ENCODE measurements at regions not wholly inside any gene's neighbourhood (a gene's known extent, or its start where the extent isn't known, plus 50 kb on each side); places are given as distances from the start of the nearest gene placed in this dataset.
"Not testable (repeated sequence)": the region's sequence is repeated elsewhere in the genome, so short reads cannot be mapped to it uniquely, and the experiment has no call there.

DNA sequence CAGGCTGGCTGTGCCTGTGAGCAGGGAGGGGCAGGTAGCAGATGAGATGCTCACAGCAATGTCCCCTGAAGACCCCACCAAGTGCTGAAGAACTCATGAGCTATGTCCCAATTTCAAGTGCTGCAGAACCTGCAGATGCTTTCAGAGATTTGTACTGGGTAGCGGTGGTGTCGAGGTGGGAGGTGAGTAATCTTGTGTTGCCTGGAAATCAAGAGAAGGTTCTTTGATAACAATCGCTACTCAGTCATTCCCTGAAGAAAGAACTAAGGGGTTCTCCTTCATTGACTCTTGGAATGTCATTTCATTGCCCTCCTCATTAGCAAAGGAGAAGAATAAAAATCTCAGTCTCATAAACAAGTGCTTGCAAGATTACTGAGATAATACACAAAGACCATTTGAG is 246.4 kb downstream of the EMX2 start:
- no peak for DNase-seq (ENCODE audit: low spot score)

DNA sequence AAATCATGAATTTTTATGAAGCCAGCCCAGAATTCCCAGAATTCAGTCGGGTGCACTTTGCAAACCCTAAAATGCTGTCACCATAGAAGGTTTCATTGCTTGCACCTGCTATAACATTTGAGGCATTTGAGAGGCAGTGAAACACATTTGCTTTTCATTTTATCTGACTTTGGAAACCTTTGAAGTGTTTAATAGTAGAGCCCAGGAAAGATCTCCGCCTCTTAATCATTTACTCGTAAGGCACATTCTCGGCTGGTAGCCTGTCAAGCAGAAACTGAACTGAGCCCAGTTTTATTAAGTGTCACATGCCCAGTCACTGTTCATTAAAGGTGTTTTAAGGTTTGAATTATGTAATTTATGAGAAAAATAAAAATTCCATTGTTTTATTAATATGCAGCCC is 247.6 kb downstream of the EMX2 start:
- no peak for DNase-seq (ENCODE audit: low spot score)

DNA sequence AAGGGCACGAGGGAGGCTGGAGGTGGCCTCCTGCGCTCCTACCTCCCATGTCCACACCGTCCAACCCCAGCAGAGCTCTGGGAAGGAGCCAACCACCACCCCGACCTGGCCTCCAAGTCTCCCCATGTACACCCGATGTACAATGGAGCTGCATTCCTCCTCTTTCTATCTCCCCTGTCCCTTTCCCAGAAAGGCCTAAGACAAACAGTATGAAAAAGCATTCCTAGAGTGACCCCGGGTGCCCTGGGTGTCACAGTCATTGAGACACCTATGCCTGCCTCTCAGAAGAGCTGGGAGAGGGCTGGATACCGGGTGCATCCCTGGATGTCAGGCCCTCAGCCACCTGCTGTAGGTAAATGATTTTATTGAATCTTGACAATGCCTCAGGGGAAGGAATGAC is 248.1 kb downstream of the EMX2 start:
- DNase-seq (ENCODE audit: low spot score): no peak

DNA sequence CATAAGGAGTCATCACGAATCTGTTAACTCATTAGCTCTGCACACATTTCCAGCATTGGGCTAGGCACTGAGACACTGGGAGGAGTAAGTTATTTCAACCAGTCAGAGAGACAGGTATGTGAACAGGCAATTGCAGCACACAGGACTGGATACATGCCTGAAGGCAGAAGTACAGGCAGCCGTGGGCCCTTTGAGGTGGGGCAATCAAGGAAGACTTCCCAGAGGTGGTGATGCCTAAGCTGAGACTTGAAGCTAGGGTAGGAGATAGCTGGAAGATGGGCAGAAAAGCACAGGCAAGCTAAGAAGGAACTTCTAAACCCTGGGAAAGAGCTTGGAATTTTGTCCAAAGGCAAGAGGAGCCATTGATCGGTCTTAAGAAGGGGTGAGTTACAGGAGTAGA is 249.7 kb downstream of the EMX2 start:
- no peak for DNase-seq (ENCODE audit: low spot score)

DNA sequence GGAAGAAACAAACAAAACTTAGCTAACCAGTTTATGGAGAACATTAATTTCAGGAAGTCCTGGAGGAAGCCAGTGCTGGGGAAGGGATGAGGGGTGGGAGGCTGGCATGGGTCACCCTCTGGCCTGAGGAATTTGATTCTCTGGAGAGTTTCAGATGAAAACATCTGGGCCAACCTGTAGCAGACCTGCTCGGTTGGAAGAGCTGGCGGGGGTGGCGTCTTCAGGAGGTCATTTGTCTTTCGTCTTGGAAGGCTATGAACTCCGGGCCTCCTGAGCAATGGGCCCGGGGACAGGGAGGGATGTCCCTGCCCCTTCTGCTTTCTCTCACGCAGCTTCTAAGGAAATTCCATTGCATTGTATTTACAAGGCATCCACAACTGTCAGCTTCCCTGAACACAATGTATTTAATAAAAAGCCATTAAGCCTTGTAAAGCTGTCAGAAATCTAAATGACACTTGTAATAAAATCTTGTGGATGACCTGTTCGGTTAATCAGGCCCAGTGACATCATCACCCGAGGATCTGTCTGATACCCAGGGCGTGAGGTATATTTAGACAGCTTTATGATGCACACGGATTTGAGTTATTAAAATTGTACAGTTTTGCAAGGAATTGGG is 250.5 kb downstream of the RAB11FIP2 start:
- DNase-seq (ENCODE audit: low spot score): peak; percentile 6

DNA sequence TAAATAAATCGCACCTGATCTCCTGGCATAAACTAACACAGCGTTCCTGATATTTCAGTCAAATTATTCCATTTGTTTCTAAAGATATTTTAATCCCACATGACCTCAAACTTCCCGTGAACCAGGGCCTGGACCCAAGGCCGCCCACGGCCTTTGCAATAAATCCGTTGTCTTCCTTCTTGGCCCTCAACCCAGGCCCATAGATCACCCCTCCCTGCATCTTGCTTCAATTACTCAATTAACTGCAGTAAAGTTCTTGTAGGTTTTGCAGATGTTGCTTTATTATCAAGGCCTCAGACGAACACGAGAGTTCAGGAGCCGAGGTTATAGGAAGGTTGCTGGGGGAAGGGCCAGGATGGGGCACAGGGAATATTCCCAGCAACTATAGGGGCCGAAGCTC is 249.4 kb downstream of the RAB11FIP2 start:
- no peak for DNase-seq (ENCODE audit: low spot score)

DNA sequence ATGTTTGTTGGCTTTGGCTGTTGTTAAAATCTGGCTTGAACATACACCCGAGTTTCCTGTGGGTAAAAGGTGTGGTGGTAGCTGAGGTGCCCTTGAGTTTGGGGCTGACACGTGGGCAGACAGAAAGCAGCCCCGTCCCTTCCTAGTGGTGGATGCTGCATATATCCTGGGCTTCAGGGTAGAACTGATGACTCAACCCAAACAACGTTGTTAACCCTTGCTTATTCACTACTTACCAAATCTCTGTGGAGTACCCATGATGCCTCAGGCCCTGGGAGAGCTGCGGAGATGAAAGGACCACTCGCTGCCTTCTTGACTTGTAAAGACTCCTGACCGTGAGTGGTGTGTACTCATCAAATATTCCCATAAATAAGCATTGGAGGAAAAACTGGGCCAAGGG is 245.1 kb downstream of the RAB11FIP2 start:
- no peak for DNase-seq (ENCODE audit: low spot score)

DNA sequence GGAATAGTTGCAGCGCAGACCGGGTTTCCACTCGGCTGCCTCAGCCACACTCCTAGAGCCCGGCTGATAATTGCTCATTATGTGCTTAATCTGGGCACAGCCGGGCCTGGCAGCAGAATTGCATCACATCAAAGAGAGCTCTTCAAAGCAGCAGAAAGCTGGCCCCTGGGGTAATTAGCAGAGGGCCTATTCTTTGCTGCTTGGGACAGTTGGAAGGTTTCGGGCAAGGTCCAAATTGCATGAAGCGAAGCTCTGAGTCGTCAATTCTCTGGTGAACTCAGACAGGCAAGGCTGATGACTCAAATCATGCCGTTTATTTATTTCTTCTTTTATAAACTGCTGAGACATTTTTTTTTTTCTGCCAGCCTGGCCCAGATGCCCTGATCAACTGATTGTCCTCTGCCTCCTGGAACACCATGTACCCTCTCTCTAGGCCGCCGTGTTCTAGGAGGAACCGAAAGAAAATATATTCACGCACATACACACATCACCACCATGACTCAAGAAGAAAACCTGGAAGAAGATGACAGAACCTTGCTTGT is 242.2 kb downstream of the RAB11FIP2 start:
- DNase-seq (ENCODE audit: low spot score): no peak

DNA sequence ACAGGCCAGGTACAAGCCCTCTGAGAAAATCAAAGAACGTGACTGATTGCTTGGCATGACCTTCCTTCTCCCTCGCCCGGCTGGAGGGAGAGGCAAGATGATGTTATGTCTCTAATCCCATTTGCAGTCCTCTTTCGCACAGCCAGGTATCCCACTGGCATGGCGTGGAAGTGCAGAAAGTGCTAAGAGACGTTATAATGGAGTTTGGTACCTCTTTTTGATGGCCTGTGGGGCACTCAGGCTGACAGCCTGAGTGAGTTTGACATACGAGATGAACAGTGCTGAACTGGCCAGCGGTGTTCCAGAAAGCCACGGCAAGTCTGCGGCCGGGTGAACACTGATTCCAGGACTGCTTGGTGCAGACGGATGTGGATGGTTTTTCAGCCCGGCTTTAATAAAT is 241.6 kb downstream of the RAB11FIP2 start:
- DNase-seq (ENCODE audit: low spot score): no peak

DNA sequence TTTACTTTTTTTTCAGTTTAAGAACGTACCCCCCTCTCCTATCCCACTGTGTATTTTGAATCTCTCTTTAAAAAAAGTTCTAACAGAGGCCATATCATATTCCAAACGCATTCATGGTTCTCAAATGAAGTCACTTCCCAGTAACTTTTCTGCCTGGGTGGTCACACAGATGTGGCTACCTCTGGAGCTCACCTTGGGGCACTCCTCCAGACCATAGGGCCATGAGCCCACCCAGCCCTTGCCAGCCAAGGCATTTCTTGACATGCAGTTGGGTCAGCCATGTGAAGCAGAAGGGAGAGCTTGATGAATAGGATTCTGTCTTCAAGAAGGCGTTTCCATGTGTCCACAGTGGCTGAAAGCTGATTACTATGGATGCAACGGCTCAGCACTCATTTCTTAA is 239.3 kb downstream of the RAB11FIP2 start:
- DNase-seq (ENCODE audit: low spot score): no peak

DNA sequence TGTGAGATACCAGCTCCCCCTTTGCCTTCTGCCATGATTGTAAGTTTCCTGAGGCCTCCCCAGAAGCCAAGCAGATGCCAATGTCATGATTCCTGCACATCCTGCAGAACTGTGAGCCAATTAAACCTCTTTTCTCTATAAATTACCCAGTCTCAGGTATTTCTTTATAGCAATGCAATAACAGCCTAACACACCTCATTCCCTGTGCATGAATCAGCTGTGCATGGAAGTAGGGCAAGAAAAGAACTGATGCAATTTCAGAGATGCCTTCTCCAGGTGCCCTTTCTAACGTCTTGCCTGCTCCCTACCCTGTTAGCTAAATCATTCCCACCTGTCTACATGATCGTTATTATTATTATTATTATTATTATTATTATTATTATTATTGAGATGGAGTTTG is 230.9 kb downstream of the RAB11FIP2 start:
- DNase-seq (ENCODE audit: low spot score): not testable (repeated sequence)

DNA sequence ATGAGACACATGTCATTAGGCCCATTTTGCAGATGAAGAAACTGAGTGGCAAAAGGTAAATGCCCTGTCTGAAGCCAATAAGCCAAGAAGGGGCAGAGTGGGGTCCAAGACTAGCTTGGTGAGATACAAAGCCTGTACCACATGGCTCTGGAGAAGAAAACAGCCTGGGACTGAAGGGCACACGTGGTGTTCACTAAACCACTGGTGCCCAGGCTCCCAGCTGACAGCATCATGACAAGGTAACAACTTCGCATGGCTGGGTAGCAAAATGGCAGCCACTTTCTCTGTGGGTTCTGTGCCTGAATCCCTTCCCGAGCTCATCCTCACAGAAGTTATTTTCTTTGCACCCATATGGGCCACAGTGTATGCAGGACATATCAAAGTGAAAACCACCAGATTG is 229.6 kb downstream of the RAB11FIP2 start:
- no peak for DNase-seq (ENCODE audit: low spot score)

DNA sequence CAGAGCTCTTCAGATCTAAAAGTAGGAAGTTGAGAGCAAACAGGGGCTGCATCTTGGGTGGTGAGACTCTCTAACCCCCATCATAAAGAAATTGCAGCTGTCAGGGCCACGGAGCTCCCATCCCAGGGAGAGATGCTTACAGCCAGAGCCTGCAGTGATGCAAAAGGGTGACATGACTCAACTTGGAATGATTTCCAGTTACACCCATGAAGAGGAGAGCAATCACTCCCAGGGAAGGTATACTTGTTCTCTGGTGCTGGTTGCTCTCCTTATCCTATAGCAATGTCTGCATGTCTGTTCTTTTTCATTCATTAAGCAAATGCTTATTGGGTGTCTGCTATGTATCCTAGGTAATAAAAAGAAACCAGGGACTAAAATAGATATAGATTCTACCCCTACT is 228.0 kb downstream of the RAB11FIP2 start:
- peak; percentile 89 for DNase-seq (ENCODE audit: low spot score)

DNA sequence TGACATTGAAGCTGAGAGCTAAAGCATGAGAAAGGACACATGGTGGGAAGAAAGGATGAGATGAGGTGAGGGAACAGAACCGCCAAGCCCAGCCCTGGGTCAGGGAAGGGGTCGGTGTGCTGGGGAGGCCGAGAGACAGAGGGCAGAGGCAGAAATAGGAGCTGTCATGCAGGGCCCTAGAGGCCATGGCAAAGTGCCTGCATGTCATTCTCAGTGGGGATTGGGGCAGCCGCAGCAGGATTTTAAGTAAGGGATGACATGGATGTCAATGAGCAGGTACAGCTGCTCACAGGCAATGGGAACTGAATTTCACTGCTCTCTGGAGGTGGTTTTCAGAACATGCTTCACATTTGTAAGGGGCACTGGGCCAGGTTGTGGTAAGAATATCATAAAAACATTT is 227.4 kb downstream of the RAB11FIP2 start:
- DNase-seq (ENCODE audit: low spot score): no peak

DNA sequence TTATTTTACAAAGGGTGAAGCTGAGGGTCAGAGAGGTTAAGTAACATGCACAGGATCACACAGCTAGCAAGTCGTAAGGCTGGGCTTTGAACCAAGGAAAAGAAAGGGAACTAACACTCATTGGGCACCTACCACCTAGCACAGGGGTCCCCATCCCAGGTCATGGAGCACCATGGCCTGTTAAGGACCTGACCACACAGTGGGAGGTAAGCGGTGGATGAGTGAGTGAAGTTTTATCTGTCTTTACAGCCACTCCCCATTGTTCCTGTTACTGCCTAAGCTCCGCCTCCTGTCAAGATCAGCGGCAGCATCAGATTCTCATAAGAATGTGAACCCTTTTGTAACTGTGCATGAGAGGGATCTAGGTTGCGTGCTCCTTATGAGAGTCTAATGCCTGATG is 222.8 kb downstream of the RAB11FIP2 start:
- DNase-seq (ENCODE audit: low spot score): no peak

DNA sequence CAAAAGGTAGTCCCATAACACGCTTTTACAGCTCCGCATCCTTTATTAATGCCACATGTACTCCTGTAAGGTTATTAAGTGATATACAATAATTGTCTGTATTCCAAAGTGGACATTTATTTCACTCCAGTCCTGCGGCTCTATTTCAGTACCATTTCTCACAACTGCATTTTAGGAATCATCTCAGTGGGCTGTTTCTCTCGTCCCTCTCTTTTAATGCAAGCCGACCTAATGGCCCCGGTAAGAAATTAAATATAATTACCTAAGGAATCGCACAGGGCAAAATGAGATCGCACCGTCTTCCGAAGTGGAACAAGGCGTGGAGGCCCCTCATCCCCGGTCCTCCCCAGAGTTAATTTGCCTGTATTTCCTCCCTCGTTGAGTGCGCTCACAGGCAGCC is 216.5 kb downstream of the RAB11FIP2 start:
- no peak for DNase-seq (ENCODE audit: low spot score)

DNA sequence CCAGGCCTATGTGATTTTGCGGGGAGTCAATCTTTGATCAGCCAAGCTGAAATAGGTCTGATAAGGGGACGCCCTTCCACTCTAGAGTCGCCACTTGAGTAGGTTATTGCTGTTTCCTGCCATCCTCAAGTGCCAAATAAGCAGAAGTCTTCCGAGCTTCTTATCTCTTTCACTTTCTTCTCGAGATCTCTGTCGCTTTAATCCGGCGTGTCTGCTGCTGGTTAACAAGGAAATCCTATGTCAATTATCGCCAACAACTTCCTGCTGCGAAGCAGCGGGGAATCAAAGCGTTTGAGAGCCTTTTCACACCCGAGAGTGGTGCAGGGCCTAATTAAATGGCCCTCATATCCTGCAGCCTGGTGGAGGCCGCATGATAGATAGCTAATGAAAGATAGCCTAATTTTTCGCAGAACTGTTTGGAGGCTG is 215.9 kb downstream of the RAB11FIP2 start:
- DNase-seq (ENCODE audit: low spot score): no peak

DNA sequence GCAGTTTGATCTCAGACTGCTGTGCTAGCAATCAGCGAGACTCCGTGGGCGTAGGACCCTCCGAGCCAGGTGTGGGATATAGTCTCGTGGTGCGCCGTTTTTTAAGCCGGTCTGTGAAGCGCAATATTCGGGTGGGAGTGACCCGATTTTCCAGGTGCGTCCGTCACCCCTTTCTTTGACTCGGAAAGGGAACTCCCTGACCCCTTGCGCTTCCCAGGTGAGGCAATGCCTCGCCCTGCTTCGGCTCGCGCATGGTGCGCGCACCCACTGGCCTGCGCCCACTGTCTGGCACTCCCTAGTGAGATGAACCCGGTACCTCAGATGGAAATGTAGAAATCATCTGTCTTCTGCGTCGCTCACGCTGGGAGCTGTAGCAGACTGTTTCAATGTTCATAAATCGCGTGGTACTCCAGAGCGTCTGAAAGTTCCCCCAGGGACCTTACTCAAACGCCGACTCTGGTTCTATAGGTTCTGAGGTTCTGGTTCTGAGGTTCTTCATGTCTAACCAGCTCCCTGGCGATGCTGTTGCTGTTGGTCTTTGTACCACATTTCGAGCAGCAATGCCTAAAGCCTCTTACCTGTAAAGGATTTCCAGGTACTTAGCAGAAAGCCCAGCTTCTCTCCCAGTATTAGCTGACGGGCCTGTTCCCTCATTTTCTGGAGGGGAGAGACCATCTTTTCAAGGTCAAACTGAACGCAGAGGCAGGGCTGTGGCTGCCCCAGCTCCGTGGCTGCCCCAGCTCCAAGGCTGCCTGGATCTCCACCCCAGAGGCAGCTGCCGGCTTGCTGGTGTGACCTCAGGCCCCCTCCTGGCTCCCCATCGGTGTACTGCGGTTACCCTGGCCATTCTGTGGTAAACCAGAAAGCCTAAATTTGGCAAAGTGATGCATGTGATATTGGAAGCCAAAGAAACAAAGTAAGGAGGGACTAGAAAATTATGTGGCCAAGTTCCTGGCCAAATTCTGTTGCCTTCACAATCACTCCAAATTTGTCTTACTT is 207.9 kb downstream of the RAB11FIP2 start:
- DNase-seq (ENCODE audit: low spot score): not testable (repeated sequence)

DNA sequence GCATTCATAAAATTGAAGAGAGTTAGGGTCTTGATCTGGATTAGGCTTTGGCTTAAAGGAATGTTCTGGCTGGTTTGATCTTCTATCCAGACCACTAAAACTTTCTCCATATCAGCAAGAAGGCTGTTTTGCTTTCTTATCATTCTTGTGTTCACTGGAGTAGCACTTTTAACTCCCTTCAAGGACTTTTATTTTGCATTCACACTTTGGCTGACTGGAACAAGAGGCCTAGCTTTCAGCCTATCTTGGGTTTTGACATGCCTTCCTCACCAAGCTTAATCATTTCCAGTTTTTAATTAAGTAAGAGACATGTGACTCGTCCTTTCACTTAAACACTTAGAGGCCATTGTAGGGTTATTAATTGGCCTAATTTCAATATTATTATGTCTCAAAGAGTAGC is 190.3 kb downstream of the RAB11FIP2 start:
- DNase-seq (ENCODE audit: low spot score): not testable (repeated sequence)

DNA sequence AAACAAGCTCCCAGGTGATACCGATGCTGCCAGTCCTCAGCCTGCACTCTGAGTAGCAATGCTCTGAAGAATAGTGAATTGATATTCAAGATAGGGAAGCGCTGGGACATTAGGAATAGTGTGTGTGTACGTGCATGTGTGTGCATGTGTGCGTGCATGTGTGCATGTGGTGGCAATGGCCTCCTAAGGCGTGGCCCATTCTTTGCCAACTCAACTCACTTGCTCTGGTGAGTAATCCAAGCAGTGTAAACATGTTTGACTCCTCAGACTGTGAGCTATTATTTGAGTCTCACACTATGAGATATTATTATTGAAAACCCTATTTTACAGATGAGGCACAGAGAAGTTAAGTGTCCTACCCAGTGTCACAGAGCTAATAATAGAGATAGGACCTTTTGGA is 186.6 kb downstream of the RAB11FIP2 start:
- no peak for DNase-seq (ENCODE audit: low spot score)

DNA sequence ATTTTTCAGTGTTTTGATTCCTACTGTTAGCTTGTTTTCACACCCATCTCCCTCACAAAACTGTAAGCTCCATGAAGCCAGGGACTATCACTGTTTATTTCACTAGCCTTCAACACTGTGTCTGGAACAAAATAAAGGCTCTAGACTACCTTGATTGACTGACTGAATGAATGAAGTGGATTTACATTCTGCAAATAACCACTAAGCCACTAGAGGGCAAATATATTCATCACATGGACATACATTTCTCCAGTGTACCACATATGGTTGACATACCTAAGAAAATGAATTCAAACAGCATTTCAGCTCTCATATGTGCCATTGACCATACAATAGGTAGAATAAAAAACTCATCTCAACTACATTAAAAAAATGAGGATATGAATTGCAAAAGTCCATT is 185.9 kb downstream of the RAB11FIP2 start:
- DNase-seq (ENCODE audit: low spot score): peak; percentile 15

DNA sequence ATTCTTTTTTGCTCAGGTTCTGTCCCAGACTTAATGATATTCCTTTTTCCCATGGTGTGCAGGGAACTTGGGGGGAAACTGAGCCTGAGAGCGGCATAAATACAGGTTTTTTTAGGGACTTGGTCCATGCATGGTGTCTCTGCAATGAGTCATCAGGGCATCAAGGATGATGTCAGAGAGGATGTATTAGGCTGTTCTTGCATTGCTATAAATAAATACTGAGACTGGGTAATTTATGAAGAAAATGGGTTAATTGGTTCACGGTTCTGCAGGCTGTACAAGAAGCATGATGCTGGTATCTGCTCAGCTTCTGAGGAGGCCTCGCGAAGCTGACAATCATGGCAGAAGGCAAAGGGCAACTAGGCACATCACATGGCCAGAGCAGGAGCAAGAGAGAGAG is 185.4 kb downstream of the RAB11FIP2 start:
- DNase-seq (ENCODE audit: low spot score): no peak

DNA sequence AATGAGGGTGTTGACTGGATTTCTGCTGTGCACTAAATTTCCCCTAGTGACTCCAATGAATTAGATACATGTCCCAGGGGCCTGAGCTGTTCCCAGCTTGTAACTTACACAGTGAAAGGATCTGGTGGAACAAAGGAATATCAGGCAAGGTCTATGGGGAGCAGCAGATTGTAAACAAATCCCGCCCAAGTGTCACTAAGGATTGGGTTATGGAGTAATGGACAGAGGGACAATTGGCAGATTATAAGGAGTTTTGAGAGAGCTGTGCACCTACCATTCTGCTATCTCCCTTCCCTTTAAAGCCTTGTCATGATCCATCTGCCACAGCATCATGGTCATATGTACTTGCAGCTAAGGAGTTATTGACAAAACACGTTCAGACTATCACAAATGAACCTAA is 183.0 kb downstream of the RAB11FIP2 start:
- no peak for DNase-seq (ENCODE audit: low spot score)
